Lower leg skin (tissue), 3 donors: ENCODE measurements at regions not wholly inside any gene's neighbourhood (a gene's known extent, or its start where the extent isn't known, plus 50 kb on each side); places are given as distances from the start of the nearest gene placed in this dataset.

Experiments
- CTCF ChIP-seq, 3 donors: fragments of 450-650 bp; IDR thresholded peaks; one replicate each; pipeline ENCODE4 v1.5.1; 2016; ENCODE audit warnings: antibody characterized with exemption in 3 of 3, mild to moderate bottlenecking in 3 of 3, moderate library complexity in 2 of 3
- POLR2A ChIP-seq, 2 donors: fragments of 450-650 bp; IDR thresholded peaks; one replicate each; pipeline ENCODE4 v1.6.1; 2016 to 2017; ENCODE audit warnings: antibody characterized with exemption in 2 of 2, mild to moderate bottlenecking in 1 of 2, moderate library complexity in 1 of 2

GRCh38 chr5:67494186-67494855 lies 297.7 kb upstream of the CD180 start:
- TF ChIP-seq CTCF (IDR thresholded peaks at IDR 0.05) (no peak), POLR2A (IDR thresholded peaks at IDR 0.05) (no peak)
